ENCODE measurements at regions not wholly inside any gene's neighbourhood (a gene's known extent, or its start where the extent isn't known, plus 50 kb on each side); places are given as distances from the start of the nearest gene placed in this dataset.

DNA sequence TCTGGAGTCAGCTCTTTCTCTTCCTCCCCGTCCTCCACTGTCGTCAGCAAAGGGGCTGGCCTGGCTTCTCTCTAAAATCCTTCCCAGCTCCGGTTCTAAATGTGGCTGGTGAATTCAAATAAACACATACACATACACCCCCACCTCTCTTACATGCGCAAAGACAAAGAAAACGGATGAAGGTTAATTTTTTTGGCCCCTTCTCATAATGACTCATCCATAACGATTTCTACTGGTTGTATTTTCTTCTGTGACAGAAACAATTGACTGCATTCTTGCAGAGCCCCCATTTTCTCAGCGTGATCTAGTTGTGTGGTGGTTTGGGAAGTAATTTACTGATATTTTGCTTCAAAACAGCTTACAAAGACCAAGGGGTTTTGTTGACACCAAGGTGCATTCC is 130.0 kb upstream of the NTM start:
- no peak for DNase-seq

DNA sequence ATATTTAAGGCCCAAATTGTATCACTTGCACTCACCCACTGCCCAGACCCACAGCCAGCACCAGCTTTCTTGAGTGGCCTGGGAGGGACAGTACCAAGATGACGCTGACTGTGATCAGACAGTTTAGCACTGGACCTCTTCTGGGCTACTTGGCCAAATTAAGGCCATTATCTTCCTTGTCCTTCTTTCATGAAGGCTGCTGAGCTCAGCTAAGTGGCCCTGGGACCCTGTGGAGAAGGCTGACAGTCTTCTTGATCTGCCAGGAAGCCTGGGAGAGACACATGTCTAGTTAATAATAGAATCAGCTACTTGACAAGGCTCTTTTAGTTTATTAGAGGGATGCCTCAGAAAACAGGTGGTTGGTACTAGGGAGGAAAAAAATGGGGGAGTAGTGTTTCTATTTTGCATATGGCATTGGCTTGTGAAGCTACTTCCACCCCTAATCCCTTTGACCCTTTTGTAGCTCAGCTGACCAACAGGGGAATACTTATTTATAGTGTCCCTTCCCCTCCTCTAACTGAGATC is 127.9 kb upstream of the NTM start:
- DNase-seq: no peak

DNA sequence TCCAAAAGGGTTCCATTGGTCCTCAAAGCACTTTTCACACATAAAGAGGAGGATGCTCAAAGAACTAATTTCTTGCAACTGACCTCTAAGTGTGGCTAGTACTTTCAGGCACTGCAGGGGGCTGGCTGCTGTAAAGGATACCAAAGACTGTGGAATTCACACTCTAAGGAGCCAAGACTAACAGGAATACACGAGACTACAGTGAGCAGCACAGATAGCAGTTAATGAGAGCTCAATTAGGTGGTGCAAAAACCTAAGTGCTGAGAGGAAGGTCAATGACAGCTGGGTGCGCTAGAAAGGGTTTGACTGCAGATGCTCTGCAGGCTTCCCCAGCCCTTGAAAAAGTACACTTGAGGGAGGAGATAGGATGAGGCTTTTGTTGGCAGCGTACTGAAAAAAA is 124.3 kb upstream of the NTM start:
- DNase-seq: no peak

DNA sequence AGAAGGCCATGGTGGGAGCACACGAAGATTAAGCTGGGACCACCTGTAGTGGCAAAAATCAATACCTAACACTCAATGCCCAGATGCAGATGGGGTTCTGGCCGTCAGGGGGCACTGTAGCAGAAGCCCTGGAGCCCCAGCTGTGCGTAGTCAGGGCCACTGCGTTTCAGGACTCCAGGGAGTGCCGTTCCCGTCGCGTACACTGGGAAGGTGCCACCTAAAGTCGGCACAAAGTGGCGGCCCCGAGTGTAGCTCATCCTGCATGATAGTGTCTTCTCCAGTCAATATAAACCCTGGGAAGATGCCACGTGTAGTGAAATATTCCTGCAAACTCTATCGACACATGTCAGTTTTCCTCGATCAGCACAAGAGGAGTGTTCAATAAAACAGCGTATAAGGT is 123.8 kb upstream of the NTM start:
- DNase-seq: no peak

DNA sequence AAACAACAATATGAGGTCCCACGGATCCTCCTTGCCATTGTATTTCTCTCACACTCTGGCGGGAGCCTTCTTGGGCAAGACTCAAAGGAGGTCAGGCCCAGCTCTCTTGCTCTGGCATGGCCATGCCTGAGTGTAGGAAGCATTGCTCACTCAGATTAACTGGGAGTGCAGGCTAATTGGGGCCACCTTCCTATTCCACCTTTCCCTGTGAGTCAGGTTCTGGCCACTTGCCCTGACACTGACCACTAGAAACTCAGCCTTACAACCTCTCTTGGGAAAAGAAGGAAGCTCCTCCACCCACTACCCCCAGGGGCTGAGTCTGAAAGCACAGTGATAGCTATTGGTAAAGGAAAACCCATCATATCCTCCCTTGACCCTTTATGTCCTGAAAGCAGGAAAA is 121.8 kb upstream of the NTM start:
- no peak for DNase-seq

DNA sequence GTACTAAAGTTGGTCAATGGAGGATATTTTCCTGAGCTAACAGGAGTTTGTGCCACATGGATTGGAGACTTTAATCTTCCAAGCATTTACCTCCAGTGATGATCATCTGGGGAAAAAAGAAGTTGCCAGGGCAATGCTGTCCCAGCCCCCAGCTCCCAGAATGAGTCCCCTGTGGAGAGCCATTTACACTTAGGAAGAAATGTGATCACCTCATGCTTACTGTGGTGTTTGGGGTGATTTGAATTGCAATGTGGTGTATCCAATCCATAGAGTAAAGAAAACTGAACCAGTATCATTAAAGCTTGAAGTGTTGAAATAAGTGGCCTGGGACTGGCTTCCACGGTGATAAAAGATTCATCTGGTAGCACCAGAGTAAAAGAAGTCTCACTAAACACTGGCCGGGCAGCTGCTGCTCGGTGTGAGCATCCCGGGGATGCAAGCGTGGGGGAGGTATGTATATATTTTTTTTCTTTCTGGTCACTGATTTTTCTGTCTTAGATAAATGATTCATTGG is 117.2 kb upstream of the NTM start:
- DNase-seq: no peak

DNA sequence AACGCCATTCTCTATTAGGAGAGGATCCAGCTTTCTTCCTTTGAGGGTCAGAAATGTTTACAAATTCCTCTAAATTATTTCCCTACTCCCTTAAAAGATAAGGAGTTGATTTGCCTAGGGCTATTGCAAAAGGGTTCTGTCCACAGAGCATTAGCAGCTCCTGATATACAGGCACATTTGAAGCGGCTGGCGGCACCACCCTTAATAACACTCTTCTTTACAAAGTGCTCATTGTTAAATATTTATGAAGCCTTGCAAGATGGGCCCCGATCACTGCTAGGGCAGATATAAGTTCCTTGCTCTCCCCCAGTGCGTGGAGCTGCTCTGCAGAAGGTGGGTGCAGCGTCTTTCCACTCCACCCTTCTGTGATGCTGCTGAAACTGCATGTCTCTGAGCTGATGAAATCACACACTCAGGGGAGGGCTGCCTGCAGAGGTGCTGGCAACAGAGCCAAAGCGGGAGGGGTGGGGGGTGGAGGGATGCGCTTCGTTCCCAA is 116.7 kb upstream of the NTM start:
- no peak for DNase-seq

DNA sequence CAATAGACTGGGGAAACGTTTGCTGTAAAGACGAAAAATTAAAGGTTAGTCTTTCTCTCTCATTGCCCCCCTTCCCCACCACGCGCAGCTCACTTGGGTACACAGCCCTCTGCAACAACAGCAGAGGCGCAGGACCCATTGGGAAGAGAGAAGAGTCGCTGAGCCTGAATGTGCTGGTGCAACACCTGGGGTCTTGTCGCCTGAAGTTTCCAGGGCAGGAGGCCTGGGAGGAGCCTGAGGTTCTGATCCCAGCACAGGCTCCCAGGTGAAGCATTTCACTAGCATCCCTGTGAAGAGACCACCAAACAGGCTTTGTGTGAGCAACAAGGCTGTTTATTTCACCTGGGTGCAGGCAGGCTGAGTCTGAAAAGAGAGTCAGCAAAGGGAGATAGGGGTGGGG is 116.2 kb upstream of the NTM start:
- DNase-seq: no peak

DNA sequence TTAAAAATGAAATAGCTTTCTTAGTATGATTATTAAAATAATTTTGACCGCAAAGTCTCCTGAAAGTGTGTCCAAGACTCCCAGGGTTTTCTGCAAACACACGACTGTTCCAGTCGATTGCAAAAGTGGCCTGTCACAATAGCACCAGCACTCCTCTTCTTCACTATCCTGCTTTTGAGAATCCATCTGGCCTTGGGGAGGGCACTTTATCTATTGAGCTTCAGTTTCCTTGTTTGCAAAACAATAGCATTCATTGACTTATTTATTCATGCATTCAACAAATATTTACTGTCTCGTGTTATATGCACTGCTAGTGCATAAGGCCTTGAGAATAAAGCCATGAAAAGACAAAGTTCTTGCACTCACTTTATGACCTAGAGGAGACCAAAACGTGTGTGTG is 96.2 kb upstream of the NTM start:
- no peak for DNase-seq

DNA sequence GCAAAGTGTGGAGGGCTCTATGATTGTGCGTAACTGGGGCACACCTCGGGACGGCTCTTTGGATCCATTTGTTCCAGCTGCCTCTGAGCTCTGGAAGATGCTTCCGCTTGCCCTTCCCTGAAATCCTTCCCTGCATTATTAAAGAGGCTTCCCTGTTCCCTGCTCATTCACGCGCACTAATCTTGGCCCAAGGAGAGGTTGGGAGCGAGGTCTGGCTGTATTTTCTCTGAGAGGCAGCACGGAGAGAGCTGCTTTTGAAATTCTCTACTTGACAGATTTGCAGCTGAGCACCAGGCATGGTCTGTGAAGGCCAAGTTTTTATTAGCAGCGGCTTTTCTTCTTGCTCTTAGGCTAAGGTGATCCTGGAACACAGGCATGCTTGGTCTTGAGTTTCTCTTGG is 94.8 kb upstream of the NTM start:
- no peak for DNase-seq

DNA sequence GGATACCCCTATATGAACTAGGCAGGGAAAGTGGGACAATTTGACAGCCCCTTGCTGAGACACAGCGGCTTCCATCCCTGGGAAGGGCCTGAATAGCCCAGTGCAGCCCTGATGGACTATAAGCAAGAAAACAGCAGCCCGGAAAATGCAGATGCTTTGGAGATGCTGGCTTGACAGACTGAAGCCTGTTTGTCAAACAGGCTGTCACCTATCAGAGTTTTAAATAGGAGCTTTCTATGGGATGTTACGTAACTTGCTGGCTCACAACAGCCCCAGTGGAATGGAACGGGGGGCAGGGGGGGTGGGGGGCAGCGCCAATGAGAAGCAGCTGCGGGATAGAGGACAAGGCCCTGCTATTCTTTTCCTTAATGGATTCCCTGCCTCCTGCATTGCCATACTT is 91.9 kb upstream of the NTM start:
- DNase-seq: no peak

DNA sequence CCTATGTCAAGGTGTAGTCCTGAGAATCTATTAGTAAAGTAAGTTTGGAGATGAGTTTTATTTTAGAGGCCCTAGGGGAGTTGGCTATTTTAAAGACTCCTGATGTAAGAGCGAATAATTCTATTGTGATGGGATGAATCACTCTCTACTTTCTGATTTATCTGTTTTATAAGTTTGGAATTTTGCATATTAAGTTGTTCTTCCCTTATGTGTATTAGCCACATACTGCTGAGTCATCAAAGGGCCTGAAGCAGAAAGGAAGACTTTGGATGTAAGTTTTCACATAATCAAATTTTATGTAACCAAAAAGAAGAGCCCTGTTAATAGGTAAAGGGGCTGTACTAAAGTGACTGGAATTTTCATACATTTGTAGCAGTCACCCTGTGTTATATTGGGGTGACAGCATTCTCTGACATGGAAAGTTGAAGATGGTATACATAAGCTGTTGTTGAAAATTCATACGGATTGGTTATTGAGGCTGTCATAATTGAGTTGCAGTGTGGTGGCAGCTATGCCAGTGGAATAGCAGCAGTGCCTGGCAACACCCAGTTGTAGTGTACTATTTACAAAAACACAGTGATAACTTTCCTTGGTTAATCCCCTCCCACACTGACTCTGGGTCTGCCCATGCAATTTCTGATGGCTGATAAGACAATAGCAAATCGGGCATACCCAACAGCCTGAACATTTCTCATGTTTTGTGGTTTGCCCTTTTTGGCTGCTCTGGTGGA is 90.6 kb upstream of the NTM start:
- no peak for DNase-seq

DNA sequence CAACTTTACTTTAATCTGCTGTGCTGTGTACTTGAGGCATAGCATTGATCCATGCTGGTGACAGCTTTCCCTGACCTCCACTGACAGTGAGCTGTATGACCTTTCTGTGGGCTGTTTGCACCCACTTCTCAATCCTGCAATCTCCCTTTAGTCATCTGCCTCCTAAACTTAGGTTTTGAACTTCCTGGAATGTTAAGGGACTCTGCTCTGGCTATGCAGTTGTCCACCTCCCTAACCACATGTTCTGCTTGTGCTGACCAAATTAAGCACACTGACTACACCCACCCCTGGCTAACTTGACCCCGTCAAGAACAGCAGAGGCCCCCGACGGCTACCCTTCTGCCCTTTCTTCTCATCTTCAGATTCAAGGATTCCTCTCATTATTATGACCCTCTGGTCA is 89.1 kb upstream of the NTM start:
- no peak for DNase-seq

DNA sequence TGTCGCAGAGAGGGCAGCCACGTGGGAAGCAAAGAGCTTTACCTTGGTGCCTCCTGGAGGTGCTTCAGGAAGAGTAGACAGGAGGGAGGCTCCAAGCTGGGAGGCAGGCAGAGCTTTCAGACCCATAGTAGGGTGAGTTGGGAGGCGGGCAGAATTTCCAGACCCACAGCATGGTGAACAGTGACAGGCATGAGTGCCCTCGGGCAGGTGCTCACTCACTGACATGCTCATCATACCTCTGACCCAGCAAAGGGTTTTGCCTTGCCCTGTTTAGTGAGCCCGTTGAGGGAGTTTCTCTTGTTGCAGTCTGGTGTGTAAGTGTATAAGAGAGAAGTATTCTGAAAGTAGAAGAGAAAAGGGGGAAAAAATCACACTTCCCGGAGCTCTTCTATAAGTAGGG is 86.4 kb upstream of the NTM start:
- no peak for DNase-seq

DNA sequence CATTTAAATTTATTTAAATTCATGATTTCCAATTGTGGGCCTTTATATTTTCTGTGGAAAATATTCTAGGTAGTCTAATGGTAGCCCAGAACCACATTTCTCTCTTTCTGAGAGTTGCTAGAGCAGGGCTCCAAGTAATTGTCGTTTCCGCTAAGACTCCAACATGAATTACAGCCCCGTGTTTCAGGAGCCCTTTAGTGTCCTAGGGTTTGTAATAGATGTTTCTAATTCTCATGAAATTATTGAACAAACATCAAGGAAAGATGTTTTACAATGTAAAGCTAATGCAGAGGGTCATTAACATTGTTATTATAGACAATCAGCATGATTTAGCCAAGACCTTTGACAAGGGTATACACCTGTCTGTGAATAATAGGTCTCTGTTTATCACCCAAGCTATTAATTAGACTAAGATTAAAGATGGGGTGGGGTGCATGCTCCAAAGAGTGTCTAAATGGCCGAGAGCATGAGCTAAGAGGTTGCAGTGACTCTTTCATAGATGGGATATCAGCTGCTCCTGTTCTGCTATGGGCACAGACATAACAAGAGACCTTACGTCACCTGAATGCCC is 81.8 kb upstream of the NTM start:
- DNase-seq: no peak

DNA sequence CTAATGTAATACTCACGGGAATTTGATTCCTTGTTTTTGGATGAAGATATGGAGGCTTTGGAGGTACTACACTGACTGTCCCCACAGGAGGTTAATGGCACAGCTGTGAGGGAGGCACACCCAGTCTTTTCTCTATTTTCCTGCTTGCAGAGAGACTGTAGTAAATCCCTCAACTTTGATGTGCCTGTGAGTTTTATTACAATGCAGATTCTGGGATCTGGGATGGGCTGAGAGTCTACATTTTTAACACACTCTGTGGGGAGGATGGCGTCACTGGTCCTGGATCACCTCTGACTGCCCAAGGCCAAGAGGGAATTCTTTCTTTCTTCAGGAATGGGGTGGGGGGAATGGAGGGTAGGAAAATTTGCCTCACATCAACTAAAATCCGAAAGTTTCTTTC is 80.2 kb upstream of the NTM start:
- peak; percentile 21 for DNase-seq

DNA sequence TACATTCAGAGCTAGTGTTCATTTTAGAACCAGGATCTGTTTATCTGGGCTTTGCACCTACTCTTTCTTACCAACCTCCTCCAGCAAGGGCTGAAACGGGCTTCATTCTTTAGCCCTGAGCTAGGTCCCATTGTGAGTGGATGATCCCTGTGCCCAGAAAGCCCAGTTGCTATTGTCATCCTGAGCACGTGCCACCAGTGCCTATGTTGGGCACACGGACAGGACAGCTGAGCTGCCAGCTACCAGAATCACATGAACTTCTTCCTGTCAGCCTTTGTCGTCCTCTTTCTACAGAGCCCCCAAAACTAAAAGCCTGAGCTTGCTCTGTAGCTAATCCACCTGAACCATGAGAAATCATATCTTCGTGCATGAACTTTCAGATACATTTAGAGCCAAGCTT is 74.4 kb upstream of the NTM start:
- DNase-seq: no peak

DNA sequence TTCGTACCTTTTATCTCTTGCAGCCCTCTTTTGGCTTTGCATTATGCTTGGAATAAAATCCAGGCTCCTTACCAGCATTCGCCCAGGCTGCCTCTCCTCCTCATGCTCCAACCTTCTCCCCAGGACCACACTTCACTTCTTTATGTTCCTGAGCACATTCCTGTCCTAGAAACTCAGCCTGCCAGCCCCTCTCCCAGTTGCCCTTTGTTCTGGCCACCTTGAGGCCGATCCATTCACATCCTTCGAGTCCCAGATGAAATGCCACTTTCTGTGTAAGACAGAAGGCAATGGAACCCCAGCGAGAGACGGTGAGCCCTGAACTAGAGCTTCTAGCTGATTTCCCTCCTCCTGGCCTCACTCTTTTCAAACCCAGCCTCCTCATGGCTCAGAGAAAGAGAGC is 73.0 kb upstream of the NTM start:
- DNase-seq: no peak

DNA sequence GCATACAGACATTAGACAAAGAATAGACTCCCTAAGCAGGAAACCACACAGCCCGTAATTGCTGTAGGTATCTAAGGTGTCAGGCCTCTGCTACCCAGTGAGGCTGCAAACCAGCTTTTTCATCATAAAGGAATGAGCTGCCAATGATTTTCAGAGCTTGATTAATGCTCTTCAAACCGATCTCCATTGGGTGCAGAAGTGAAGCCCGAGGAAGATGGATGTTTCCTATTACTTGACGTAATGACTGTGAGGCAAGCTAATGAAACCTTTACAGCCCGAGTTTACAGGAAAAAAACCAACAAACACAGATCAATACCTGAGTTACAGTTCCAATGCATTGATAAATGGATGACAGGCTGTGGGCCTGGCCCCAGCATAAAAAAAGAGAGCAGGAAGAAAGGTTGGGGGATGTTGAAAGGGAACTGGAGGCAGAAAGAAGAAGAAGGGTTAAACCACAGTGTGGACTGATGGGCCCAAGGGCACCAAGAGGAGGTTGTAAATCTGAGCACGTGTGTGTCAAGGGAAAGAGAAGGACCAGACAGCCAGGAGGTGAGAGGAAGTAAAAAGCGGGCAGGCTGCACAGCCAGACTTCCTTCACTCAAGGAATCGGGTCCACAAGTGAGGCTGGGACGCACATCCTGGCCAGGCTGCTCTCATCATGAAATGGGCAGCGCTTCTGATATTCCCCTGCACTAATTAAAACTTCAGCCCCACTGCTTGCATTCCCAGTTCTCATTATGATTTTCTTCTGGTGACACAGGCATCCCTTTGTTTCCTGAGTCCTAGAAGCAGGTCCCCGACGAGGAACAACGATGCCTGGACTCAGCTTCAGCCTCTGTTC is 70.6 kb upstream of the NTM start:
- no peak for DNase-seq

DNA sequence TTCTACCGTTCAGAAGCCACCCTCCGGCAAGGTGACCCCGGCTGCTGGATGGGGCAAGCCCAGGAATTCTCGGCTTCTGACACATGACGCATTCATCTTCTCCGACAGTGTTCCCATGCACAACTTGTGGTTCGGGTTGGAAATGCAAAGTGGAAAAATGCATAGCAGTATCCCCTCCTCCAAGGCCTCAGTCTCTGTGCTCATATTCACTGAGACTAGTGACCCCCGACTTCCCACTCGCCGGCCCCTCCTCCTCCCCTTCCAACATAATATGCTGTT is 70.0 kb upstream of the NTM start:
- DNase-seq: no peak

DNA sequence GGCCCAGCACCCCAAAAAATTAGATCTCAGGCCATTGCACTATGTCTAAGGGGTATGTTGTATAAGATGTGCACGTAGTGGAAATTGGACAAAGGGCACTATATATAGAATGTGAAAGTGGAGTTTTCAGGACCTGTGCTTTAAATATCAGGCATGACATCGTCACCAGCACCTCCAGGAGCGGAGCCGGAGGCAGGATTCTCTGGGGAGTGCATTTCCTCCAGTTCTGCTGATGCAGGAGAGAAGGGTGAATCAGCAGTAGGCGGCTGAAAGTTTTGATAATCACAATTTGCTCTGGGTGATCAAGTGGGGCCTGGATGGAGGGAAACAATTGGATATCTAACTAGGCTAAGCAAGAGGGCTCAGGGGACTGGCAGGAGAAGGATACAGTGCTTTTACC is 69.1 kb upstream of the NTM start:
- no peak for DNase-seq

DNA sequence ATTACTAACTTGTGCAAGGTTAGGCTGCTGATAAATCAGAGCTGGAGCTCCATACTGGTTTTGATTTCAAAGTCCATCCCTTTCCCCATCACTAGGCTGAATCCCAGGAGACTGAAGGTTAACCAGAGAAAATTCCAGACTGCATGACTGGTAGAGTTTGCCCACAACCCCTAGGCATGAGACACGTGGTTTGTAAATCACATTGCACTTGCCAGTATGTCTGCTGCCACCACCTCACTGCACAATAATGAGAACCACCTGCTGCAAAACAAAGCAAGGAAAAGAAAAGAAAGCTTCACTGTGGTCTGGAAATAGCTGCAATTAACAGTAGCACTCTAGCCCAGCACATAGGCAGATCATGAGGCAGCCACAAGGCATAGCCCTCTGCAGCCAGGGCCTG is 67.6 kb upstream of the NTM start:
- no peak for DNase-seq

DNA sequence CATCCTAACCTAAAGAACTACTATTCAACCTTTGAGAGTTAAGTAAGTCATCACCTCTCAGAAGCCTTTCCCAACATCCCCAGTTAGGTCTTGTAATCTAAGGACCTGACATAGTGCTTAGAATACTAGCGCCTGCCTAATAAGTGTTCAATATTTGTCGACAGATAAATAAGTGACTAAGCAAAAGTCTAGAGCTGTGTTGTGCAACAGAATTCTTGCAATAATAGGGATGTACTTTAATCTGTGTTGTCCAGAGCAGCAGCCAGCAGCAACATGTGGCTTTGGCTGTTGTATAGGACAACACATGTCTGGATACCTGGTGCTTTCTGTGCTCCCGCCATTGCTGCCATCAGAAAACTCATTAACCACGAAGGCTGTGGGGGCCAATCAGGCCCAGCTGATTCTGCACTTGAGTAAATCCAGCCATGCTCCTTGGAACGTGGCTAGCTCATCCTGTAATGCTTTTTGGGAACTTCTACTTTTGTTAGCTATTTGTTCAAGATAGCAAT is 66.8 kb upstream of the NTM start:
- DNase-seq: no peak

DNA sequence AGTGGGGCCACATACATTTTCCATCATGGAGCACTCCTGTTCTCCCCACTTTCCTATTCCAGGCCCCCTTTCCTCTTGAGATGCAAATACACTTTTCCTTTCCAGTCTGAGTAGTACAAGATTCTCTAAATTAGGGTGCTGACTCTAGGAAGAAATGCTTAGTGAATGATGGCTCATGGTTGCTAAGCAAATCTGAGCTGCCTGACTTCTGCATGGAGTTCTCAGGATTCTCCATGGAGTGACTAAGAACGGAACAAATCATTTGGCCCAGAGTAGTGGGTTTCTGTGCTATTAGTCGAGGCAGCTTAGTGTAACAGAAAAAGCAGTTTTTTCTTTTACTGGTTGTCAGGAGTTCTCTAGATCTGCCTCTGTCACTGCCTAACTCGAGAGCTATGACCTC is 65.4 kb upstream of the NTM start:
- DNase-seq: no peak
